GM10266 (cell line): ENCODE measurements at regions not wholly inside any gene's neighbourhood (a gene's known extent, or its start where the extent isn't known, plus 50 kb on each side); places are given as distances from the start of the nearest gene placed in this dataset.

ENCODE experiments used
- DNase-seq: peaks from one replicate; pipeline ENCODE4 v3.0.0; 2012; ENCODE audit errors: extremely low spot score
- CTCF ChIP-seq: IDR thresholded peaks from 2 replicates; pipeline ENCODE4 v1.5.1; 2012; ENCODE audit warnings: mild to moderate bottlenecking, low read depth; ENCODE audit not compliant: control insufficient read depth, insufficient read depth; ENCODE audit errors: missing control alignments

DNA sequence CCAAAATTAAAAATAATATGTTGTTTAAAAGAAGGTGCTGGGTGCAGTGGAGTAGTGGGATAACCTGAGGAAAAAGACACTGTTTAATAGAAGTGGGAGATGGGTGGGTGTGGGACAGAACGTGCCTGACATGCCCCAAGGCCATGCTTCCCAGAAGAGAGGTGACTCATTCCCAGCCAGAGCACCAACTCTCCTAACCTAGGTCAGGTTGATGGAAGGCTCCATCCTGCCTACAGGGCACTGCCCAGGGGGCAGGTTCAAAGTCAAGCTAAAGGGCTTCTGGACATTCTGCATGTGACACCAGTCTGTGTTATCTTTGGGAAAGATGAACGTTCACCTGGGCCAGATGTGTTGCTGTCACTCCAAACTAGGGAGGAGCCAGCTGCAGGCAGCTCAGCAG is 453.1 kb downstream of the SOX6 start:
- TF ChIP-seq CTCF = no peak
- DNase-seq = no peak

GRCh38 chr11:15905366-15906104 is 450.8 kb downstream of the SOX6 start:
- no peak for DNase-seq
- no peak for TF ChIP-seq CTCF

GRCh38 chr11:15906481-15907035 is 449.8 kb downstream of the SOX6 start:
- DNase-seq = no peak
- no peak for TF ChIP-seq CTCF

DNA sequence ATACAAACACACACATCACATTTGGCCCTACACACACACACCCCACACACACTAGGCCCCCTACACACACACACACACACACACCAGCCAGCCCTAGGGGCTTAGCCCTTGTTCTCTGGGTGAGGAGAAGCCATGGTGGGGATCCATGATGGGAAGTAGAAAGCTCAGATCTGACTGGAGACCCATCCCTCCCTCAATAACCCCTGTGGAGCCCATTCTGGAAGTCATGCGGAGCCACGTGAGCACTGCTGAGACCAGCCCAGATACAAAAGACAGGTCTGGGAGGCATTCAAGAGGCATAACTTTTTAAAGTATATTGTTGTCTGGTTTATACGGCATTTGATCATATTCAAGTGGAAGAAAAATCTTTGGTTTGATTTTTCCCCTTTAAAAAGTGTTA is 448.5 kb downstream of the SOX6 start:
- no peak for DNase-seq
- no peak for TF ChIP-seq CTCF

- no peak for TF ChIP-seq CTCF
- no peak for DNase-seq
Observed at GRCh38 chr11:15909937-15910598, 446.3 kb downstream of the SOX6 start.

DNA sequence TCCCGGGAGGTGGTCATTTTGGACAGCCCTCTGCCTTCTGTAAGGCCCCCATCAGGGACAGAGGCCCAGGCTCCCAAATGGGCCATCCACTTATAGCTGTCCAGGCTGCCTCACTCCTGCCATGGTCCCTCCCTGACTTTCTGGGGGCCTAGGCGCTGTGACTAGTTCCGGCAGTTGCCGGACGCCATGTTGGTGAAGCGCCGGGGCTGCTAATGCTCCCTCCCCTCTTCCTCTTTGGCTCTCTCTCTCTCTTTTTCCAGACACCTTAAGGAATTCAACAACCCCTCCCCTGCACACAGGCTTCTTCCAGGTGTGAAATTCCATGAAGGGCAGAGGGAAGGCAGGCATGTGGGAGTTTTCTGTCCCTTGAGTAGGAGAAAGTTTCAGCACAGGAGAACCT is 445.6 kb downstream of the SOX6 start:
- no peak for TF ChIP-seq CTCF
- DNase-seq = no peak
